Tongue (tissue), 1 donor: ENCODE measurements at regions not wholly inside any gene's neighbourhood (a gene's known extent, or its start where the extent isn't known, plus 50 kb on each side); places are given as distances from the start of the nearest gene placed in this dataset.
A peak's percentile ranks its signal among the peaks of the same experiment; 100 is the strongest.
"Not testable (repeated sequence)": the region's sequence is repeated elsewhere in the genome, so short reads cannot be mapped to it uniquely, and the experiment has no call there.

ENCODE experiments used
- DNase-seq: peaks from one replicate; pipeline ENCODE4 v3.0.0-alpha.2; 2015

- no peak for DNase-seq
These were observed 121.8 kb upstream of the IRX5 start for GRCh38 chr16:54808890-54809289.

- DNase-seq, result no peak
These were observed 123.7 kb upstream of the IRX5 start for GRCh38 chr16:54806881-54807360.

GRCh38 chr16:54806378-54806777 is 124.3 kb upstream of the IRX5 start:
- DNase-seq, result no peak

GRCh38 chr16:54805648-54806047 is 125.0 kb upstream of the IRX5 start:
- no peak for DNase-seq

GRCh38 chr16:54801057-54801844 is 129.4 kb upstream of the IRX5 start:
- DNase-seq, result no peak

GRCh38 chr16:54798267-54798666 is 132.4 kb upstream of the IRX5 start:
- no peak for DNase-seq

- no peak for DNase-seq
These were observed 134.5 kb upstream of the IRX5 start for GRCh38 chr16:54796211-54796610.

- DNase-seq, result peak; percentile 17
These were observed 137.9 kb upstream of the IRX5 start for GRCh38 chr16:54792811-54793210.

GRCh38 chr16:54787045-54787444 is 143.6 kb upstream of the IRX5 start:
- no peak for DNase-seq

- no peak for DNase-seq
These were observed 146.7 kb upstream of the IRX5 start for GRCh38 chr16:54783980-54784379.

- DNase-seq, result no peak
These were observed 147.4 kb upstream of the IRX5 start for GRCh38 chr16:54783226-54783625.

- DNase-seq, result peak; percentile 67
These were observed 150.4 kb upstream of the IRX5 start for GRCh38 chr16:54780266-54780665.

GRCh38 chr16:54779549-54779948 is 151.1 kb upstream of the IRX5 start:
- no peak for DNase-seq

- DNase-seq, result no peak
These were observed 155.9 kb upstream of the IRX5 start for GRCh38 chr16:54774768-54775167.

- no peak for DNase-seq
These were observed 158.3 kb upstream of the IRX5 start for GRCh38 chr16:54772400-54772799.

GRCh38 chr16:54766355-54766754 is 164.3 kb upstream of the IRX5 start:
- no peak for DNase-seq

GRCh38 chr16:54750249-54750648 is 180.4 kb upstream of the IRX5 start:
- DNase-seq, result no peak

- no peak for DNase-seq
These were observed 182.0 kb upstream of the IRX5 start for GRCh38 chr16:54748611-54749190.

GRCh38 chr16:54746596-54746995 is 184.1 kb upstream of the IRX5 start:
- DNase-seq, result no peak

- DNase-seq, result no peak
These were observed 185.7 kb upstream of the IRX5 start for GRCh38 chr16:54744998-54745397.

- DNase-seq, result no peak
These were observed 188.2 kb upstream of the IRX5 start for GRCh38 chr16:54742436-54742835.

GRCh38 chr16:54739381-54739780 is 191.3 kb upstream of the IRX5 start:
- DNase-seq, result no peak

- no peak for DNase-seq
These were observed 196.5 kb upstream of the IRX5 start for GRCh38 chr16:54734156-54734555.

GRCh38 chr16:54727696-54728095 is 203.0 kb upstream of the IRX5 start:
- not testable (repeated sequence) for DNase-seq
